B cell (primary cell): ENCODE measurements at regions not wholly inside any gene's neighbourhood (a gene's known extent, or its start where the extent isn't known, plus 50 kb on each side); places are given as distances from the start of the nearest gene placed in this dataset.

Experiments
- CTCF ChIP-seq: fragments of 200-600 bp; IDR thresholded peaks from one replicate; pipeline ENCODE4 v1.8.0; 2022; ENCODE audit warnings: antibody characterized with exemption, mild to moderate bottlenecking
- EZH2 ChIP-seq: IDR thresholded peaks from 2 replicates; pipeline ENCODE4 v1.6.1; 2012; ENCODE audit warnings: borderline replicate concordance, low read depth, mild to moderate bottlenecking, moderate library complexity, low read length; ENCODE audit not compliant: insufficient read depth, poor library complexity, severe bottlenecking

GRCh38 chr13:107585469-107586180 is 629.7 kb downstream of the LIG4 start:
- TF ChIP-seq CTCF = no peak
- TF ChIP-seq EZH2 = no peak
